ENCODE measurements at regions not wholly inside any gene's neighbourhood (a gene's known extent, or its start where the extent isn't known, plus 50 kb on each side); places are given as distances from the start of the nearest gene placed in this dataset.

- no peak for DNase-seq
Observed at GRCh38 chr18:3360211-3360610, 89.8 kb upstream of the TGIF1 start.

DNA sequence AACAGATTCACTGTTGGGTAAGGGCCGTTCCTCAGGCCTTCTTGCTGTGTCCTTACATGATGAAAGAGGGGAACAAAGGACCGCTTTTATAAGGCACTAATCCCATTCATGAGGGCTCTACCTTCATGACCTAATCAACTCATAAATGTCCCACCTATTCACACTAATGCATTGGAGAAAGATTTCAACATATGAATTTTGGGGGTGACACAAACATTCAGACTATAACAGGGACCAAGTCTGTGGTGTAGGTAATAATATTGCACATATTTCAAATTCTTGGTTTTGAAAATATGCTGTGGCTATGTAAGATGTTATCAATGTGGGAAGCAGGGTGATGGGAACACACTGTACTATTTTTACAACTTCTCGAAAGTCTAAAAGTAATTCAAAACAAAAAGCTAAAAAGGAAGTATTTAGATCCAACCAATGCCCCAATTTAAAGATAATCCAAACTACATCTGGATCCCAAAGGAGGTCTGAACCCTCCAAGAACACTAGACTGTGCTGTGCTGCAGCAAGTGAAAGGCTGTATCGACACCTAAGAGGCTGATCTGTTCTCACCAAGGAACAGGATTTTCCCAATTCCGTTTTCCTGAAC lies 82.4 kb upstream of the TGIF1 start:
- no peak for DNase-seq

DNA sequence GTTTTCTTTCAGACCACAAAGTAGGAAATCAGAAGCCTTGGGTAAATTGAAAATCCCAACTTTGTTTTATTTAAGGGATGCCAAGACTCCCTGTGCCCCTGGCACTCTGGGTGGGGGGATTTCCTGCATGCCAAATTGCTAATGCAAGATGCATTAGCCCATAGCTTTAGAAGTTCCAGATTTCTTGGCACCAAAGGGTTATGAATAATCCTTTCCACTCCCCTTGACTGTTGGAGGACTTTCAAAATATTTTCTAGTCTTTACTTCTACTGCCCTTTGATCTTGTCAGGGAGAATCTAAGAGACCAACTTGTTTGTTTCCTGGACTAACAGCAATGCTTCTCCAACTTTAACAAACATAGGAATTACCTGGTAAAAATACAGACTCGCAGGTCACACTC lies 81.8 kb upstream of the TGIF1 start:
- DNase-seq = no peak

DNA sequence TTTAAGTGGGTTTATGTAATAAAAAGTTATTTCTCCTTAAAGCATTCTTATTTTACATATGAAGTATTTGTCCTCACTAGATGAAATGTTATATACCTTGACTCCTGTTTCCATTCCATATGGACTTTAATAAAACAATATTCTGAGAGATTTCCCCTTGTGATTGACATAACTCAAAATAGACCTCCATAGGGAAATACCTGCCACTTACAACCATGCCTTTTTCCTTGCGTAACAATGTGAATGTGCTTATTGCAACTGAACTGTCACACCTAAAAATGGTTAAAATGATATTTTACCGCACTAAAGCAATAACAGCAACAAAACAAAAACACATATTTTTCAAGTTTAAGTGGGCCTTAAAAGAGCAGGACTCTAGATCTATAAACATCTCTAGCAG lies 70.3 kb upstream of the TGIF1 start:
- no peak for DNase-seq

DNA sequence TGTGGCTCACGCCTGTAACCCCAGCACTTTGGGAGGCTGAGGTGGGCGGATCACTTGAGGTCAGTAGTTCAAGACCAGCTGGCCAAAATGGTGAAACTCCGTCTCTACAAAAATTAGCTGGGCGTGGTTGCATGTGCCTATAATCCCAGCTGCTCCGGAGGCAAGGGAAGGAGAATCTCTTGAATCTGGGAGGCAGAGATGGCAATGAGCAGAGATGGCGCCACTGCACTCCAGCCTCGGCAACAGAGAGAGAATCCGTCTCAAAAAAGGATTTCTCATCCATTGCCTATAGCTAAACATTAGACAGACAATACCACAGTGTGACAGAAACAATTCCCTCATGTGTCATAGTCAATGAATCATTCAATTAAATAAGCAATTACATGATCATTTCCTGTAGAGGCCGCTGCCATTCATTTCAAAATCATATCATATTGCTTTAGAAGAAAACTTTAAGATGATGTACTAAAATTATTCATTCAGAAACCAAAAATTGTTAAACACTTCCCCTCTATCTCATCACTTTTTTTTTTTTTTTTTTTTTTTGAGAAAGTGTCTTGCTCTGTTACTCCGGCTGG lies 69.5 kb upstream of the TGIF1 start:
- peak; percentile 38 for DNase-seq

GRCh38 chr18:3383381-3383915 lies 66.5 kb upstream of the TGIF1 start:
- DNase-seq = no peak

- DNase-seq = no peak
Observed at GRCh38 chr18:3384664-3385563, 65.1 kb upstream of the TGIF1 start.

DNA sequence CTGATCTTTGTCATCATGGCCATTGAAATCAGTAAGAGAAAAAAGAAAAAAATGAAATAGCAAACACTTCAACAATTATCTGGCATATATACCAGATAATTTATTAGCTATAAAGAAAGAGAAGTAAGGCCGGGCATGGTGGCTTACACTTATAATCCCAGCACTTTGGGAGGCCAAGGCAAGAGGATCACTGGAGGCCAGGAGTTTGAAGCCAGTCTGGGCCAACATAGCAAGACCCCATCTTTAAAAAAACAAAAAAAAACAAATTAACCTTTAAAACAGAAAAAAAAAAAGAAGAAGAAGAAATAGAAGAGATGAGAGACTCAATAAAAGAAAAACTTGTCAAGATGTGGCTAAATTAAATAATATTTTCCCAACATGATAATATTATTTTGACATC lies 61.6 kb upstream of the TGIF1 start:
- DNase-seq = no peak

DNA sequence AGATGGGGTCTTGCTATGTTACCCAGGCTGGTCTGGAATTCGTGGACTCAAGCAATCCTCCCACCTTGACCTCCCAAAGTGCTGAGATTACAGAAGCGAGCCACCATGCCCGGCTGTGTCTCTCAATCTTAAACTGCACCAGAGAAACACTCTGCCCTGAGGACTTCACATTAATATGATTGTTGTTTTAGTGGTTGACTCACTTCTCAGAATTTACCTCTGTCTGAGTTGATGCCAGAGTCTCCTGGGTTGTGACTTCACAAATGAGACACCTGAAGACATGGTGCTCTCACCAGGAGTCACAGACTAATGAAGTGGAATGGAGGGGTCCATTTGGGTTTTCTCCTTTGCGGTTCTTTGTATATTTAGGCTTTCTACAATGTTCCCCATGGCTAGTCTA lies 61.0 kb upstream of the TGIF1 start:
- DNase-seq = no peak

DNA sequence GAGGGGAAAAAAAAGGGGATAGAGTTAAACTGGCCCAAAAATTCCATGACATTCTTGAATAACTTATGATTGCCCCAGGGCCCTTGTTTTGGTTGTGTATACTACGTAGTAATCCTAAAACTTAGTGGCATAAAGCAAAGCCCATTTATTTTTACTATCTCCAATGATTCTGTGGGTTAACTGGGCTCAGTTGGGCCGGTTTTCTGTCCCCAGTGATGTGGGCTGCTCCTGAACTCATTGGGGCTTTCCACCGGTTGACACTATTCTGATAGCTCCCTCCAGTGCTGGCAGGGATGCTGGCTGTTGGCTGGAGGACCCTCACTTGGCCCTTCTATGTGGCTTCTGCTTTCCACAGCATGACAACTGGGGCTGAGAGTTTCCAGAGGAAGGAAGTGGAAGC lies 60.0 kb upstream of the TGIF1 start:
- DNase-seq = no peak

DNA sequence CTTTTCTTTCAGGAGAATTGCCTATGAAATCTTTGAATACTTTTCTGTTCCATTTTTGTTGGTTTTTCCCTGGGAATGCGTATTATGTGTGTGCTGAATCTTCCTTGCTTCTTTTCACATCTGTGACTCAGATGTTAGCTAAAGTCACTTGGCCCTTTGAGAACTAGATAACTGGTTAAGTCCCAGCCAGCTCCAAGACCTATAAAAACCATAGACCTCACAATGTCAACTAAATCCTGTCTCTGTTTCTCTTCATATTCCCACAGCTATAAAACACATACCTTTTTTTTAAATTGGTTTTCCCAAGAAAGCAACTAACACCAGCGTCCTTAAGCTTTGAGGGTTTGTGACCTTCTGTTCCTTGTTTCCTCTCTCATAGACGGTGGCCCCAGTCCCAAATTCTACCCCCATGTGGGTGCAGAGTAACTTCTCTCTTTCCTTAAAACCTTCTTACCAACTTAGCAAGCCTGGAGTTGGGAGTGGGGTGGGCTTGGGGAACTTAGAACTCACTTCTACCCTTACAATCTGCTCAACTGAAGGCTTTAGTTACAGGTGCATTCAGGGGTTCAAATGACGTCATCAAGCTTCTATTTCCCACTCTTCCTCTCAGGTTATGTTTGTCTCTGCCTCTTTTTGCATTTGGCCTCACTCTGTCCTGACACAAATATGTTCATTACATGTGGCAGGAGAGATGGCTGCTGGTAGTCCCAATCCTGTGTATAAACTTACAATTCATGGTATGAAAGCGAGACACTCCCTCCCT lies 58.1 kb upstream of the TGIF1 start:
- DNase-seq = no peak

- DNase-seq = no peak
Observed at GRCh38 chr18:3392467-3392855, 57.5 kb upstream of the TGIF1 start.

DNA sequence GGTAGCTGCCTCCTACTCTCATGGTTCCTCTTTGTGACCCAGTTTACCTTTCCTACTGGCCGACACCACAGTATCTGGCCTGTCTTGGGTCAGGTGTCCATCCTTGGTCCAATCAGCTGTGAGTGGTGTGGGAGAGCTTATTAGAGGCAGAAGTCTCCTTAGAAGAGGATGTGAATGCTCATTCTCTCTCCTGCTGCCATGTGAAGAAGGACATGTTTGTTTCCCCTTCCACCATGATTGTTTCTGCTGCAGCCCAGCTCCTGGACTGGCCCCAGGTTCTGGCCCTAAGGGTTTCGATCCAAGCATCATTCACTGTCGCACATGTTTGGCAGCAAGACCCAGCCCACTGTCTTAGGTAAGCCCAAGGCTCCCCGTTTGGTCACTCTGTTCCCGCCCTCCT lies 55.3 kb upstream of the TGIF1 start:
- DNase-seq = no peak

DNA sequence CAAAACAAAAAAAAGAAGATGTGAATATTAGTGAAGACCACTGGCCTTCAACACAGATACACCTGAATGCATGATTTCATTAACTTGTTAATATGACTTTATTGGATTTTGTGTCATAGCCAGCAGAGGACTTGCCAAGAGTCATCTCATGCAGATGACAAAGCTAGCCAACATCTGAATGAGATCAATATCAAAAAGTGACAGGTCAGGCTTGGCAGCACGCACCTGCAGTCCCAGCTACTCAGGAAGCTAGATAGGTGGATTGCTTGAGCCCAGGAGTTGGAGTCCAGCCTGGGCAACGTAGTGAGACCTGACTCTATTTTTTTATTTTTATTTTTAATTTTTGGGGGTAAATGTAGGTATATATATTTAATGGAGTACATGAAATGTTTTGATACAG lies 54.5 kb upstream of the TGIF1 start:
- no peak for DNase-seq

DNA sequence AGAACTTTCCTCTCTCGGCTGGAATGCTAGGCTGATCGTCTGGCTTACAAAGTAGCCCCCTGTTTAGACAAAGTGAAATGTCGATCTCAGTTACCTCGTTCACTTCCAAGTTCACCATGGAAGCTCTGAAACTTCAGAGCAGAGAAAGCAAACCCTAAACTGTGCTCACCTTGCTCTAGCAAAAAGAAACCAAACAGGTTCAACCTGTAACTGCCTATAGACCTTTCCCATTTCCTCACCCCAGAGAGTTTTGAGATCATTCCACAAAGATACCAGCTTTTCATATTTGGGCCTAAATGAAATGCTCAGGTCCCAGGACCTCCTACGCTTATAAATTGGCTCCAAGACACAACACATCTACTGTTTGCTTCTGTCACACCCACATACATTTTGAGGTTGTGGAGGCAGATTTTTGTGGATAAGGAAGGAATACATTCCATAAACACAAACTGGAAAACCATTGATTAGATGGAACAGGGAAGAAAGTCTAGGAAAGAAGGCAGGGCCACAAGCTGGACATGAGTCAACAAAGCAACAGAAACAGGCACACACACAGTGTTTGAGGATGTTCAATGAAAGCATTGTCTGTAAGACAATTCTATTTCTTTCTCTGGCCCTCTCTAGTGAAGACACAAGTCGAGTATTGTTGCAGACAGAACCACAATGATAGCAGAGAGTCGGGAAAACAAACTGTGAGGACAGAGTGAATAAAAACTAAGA lies 52.8 kb upstream of the TGIF1 start:
- DNase-seq = no peak

DNA sequence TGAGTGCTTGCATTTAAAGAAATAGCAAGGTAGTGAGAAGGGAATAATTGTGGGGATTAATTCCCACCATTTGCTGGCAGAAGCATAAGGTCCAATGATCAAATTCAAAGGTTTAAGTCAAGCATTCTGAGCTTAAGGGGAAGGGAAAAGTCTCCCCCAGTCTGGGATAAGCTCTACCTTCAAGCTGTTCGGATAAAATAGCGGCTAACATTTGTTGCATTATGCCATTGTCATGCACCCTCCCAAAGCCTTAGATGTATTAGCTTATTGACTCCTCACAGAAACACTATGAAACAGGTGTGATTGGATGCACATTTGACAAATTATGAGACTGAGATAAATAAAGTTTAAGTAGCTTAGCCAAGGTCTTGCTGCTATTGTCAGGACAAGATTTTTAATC lies 52.2 kb upstream of the TGIF1 start:
- no peak for DNase-seq
